ENCODE measurements at regions not wholly inside any gene's neighbourhood (a gene's known extent, or its start where the extent isn't known, plus 50 kb on each side); places are given as distances from the start of the nearest gene placed in this dataset.

GRCh38 chrX:82232679-82233078, 1030.8 kb downstream of the SH3BGRL start:
- TF ChIP-seq CTCF (conservative IDR thresholded peaks at IDR 0.05 in 1 of 2, IDR thresholded peaks at IDR 0.05 in 1 of 2; ENCODE audit: extremely low read depth in 1 of 2, insufficient read depth in 1 of 2, low read depth in 1 of 2, low read length in 2 of 2) (no peak), EZH2 (IDR thresholded peaks at IDR 0.05; ENCODE audit: borderline replicate concordance, low read length) (no peak)

Measured in mammary epithelial cell (primary cell).